ENCODE measurements at regions not wholly inside any gene's neighbourhood (a gene's known extent, or its start where the extent isn't known, plus 50 kb on each side); places are given as distances from the start of the nearest gene placed in this dataset.
A peak's percentile ranks its signal among the peaks of the same experiment; 100 is the strongest.

DNA sequence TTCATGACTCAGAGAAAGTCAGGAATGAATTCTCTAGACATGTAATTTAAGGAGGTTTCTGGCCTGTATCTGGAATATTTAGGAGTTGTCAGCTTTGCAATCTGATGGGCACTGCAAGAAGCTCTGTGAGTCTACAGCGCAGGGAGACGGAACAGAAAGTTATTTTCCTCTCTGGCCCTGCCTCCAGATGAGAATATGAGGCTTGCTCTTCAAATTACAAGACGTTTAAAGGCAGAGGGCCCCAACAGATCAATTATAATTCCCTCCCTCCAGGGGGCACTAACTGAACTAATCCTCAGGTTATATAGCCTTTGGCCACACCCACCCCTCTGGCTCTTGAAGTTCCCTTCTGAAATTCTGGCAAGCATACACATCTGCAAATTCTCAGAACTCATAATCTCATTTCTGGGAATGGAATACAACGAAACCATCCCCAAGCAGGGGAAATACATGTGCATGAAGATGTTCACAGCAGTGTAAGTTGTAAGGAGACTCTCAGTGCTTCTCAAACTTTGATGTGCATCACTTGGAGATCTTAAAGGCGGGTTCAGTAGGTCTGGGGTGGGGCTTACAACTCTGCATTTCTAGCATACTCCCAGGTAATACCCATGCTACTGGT lies 307.6 kb downstream of the CWC27 start:
- DNase-seq (peak in 2 of 4 donors; percentile 17 to 56), ATAC-seq (peak; percentile 75)
- Histone ChIP-seq H3K4me1 (no peaks in the 10 kb centered on the region), H3K36me3 (no peaks in the 10 kb centered on the region), H3K27ac (no peak overlapping the region), H3K4me3 (no peak overlapping the region), H3K27me3 (no peaks in the 10 kb centered on the region), H3K9me3 (no peaks in the 10 kb centered on the region)
- TF ChIP-seq, protein P1, sequence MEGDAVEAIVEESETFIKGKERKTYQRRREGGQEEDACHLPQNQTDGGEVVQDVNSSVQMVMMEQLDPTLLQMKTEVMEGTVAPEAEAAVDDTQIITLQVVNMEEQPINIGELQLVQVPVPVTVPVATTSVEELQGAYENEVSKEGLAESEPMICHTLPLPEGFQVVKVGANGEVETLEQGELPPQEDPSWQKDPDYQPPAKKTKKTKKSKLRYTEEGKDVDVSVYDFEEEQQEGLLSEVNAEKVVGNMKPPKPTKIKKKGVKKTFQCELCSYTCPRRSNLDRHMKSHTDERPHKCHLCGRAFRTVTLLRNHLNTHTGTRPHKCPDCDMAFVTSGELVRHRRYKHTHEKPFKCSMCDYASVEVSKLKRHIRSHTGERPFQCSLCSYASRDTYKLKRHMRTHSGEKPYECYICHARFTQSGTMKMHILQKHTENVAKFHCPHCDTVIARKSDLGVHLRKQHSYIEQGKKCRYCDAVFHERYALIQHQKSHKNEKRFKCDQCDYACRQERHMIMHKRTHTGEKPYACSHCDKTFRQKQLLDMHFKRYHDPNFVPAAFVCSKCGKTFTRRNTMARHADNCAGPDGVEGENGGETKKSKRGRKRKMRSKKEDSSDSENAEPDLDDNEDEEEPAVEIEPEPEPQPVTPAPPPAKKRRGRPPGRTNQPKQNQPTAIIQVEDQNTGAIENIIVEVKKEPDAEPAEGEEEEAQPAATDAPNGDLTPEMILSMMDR (IDR thresholded peaks at IDR 0.05): no peak
- intact Hi-C loops (cut with DNase I): no loop called here

DNA sequence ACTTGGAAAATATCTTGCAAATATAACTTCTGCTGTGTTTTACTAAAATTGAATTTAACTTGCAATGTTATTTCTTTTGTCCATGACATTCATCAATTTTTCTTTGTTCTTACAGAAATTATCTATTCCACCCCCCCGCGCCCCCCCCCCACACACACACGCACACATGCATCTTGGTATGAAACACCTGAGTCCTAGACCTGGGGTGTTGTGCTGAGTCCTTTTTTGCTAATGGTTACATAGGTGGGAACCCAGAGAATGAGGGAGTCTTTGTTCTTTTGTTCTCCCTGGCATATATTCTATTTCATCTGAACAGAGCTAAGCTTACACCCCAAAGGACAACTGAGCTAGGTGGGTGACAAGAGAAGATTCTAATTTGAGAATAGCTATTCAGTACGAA lies 308.9 kb downstream of the CWC27 start:
- H3K36me3 ChIP-seq: no peaks in the 10 kb centered on the region
- H3K27ac ChIP-seq: peak overlapping the region in 1 of 2 donors; percentile 18
- TF ChIP-seq, protein P1 (IDR thresholded peaks at IDR 0.05): no peak
- no peak for ATAC-seq
- H3K27me3 ChIP-seq: no peaks in the 10 kb centered on the region
- no peak overlapping the region for H3K4me3 ChIP-seq
- no peaks in the 10 kb centered on the region for H3K9me3 ChIP-seq
- no peaks in the 10 kb centered on the region for H3K4me1 ChIP-seq
- no peak for DNase-seq
- intact Hi-C loops (cut with DNase I): no loop called here

DNA sequence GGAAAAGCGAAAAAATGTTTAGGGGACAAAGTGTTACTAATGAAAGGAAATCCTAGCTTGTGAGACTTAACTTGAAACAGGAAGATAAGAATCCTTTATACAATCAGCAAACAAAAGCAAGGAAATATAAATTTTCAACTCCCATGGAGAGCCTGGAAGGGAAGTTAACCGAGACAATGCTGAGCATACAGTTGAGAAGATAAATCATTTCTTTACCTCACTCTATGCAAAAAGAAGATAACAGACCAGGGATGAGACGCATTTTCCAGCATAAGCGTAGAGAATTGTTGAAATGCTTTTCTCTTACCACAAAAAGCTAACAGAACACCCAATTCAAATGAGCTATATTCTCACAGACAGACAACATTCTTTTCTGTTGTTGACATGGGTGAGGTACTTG lies 309.6 kb downstream of the CWC27 start:
- Histone ChIP-seq H3K9me3 (no peaks in the 10 kb centered on the region), H3K4me1 (no peaks in the 10 kb centered on the region), H3K4me3 (no peak overlapping the region), H3K27me3 (no peaks in the 10 kb centered on the region), H3K27ac (peak overlapping the region in 1 of 2 donors; percentile 18), H3K36me3 (no peaks in the 10 kb centered on the region)
- intact Hi-C loops (cut with DNase I): no loop called here
- ATAC-seq (no peak), DNase-seq (no peak)
- TF ChIP-seq, protein P1 (IDR thresholded peaks at IDR 0.05): no peak

DNA sequence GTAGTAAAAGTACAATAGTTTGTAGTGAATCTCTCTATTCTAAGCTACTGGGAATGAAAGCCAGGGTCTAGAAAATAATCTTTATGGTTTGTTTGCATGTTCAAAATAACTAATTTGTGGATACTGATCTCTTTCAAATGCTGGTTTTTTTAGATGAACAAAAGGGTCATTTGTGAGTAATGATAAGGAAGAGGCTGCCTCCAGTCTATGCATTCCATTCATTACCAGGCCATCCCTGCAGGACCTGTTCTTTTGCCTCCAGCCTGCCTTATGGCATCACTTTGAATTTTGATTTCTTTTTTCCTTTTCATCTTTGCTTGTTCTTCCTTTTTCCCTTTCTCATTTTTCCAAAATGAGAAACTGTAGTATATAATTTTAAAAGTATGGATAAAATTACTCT lies 312.3 kb downstream of the CWC27 start:
- TF ChIP-seq, protein P1 (IDR thresholded peaks at IDR 0.05): no peak
- no peaks in the 10 kb centered on the region for H3K9me3 ChIP-seq
- no peak for DNase-seq
- no peak for ATAC-seq
- no peaks in the 10 kb centered on the region for H3K36me3 ChIP-seq
- intact Hi-C loops (cut with DNase I): no loop called here
- H3K4me3 ChIP-seq: no peak overlapping the region
- no peak overlapping the region for H3K27ac ChIP-seq
- no peaks in the 10 kb centered on the region for H3K4me1 ChIP-seq
- H3K27me3 ChIP-seq: no peaks in the 10 kb centered on the region

DNA sequence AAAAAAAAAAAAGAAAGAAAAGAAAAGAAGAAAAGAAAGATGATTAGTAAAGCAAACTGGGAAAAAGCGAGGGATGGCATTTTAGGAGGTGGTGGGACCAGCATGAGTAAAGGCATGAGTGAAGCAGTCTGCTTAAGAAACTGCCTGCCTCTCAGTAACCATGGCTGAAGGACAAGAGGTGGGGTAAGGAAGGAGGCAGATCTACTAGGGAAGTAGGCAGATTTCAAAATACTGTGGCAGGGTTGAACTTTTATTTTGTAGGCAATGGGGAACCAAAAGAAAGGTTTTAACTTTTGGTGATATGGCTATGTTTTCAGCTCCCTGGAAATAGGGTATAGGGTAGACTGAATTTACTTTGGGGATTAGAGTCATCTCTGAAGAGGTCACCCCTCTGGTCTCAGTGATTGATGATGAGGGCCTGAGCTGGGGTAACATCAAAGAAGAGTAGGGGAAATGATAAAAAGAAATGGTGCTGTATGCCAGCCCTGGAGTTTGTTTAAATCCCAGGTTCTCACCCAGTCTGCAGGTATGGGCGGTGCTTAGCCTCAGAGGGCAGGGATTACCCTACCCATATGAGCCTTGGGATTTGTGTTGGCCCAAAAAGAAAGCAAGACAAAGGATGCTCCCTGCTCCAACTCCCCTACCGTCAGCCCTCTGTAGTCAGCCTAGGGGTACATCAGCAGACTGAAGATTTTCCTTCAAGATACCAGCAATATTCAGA lies 316.2 kb downstream of the CWC27 start:
- DNase-seq (no peak), ATAC-seq (peak; percentile 27)

More for the DNA sequence above, 316.2 kb downstream of the CWC27 start:
- Histone ChIP-seq H3K9me3 (no peaks in the 10 kb centered on the region), H3K36me3 (no peaks in the 10 kb centered on the region), H3K27me3 (no peaks in the 10 kb centered on the region), H3K4me3 (no peak overlapping the region), H3K4me1 (no peaks in the 10 kb centered on the region), H3K27ac (no peak overlapping the region)
- TF ChIP-seq, protein P1 (IDR thresholded peaks at IDR 0.05): no peak
- intact Hi-C loops (cut with DNase I): no loop called here

All from left lung (tissue), 4 donors.